GM10248 (cell line): ENCODE measurements at regions not wholly inside any gene's neighbourhood (a gene's known extent, or its start where the extent isn't known, plus 50 kb on each side); places are given as distances from the start of the nearest gene placed in this dataset.

Source experiments
- CTCF ChIA-PET: fragments of 300-600 bp; sonication (Branson Sonifier 250); formaldehyde crosslinking; extraction: SDS; loops from one replicate; lab custom pipeline; 2021; ENCODE audit warnings: antibody characterized with exemption; lab: Yijun Ruan, JAX
- POLR2A ChIA-PET: fragments of 350-650 bp; sonication (Branson Sonifier 250); formaldehyde crosslinking; extraction: SDS; loops from one replicate; lab custom pipeline; 2020; ENCODE audit warnings: antibody characterized with exemption; lab: Yijun Ruan, JAX
- DNase-seq: peaks from one replicate; pipeline ENCODE4 v3.0.0; 2012; ENCODE audit errors: extremely low spot score
- CTCF ChIP-seq: IDR thresholded peaks from 2 replicates; pipeline ENCODE4 v1.5.1; 2012; ENCODE audit warnings: mild to moderate bottlenecking, low read depth; ENCODE audit errors: extremely low read depth, missing control alignments, control extremely low read depth

GRCh38 chr21:43323244-43324005, 103.5 kb downstream of the SIK1 start:
- ChIA-PET POLR2A (no interaction called here), CTCF (no interaction called here)
- no peak for TF ChIP-seq CTCF
- DNase-seq: no peak

- POLR2A ChIA-PET: no interaction called here
- CTCF ChIA-PET: no interaction called here
- DNase-seq: no peak
- no peak for TF ChIP-seq CTCF
These were observed 104.1 kb downstream of the SIK1 start for GRCh38 chr21:43322805-43323204.

GRCh38 chr21:43322311-43322710, 104.6 kb downstream of the SIK1 start:
- POLR2A ChIA-PET: no interaction called here
- no peak for DNase-seq
- CTCF ChIA-PET: no interaction called here
- no peak for TF ChIP-seq CTCF

- TF ChIP-seq CTCF: no peak
- DNase-seq: no peak
- ChIA-PET CTCF (interaction anchor here (1.6 kb wide), 1 partner anchor 12 kb away, joined by 3 read pairs; no protein-coding TSS in a partner anchor), POLR2A (no interaction called here)
These were observed 105.3 kb downstream of the SIK1 start for GRCh38 chr21:43321611-43322010.

GRCh38 chr21:43321111-43321510, 105.8 kb downstream of the SIK1 start:
- TF ChIP-seq CTCF: no peak
- POLR2A ChIA-PET: no interaction called here
- CTCF ChIA-PET: interaction anchor here (1.6 kb wide), 1 partner anchor 11 kb away, joined by 3 read pairs; no protein-coding TSS in a partner anchor
- DNase-seq: no peak

GRCh38 chr21:43320526-43320925, 106.4 kb downstream of the SIK1 start:
- ChIA-PET POLR2A (no interaction called here), CTCF (interaction anchor here (1.0 to 1.6 kb wide), 2 partner anchors 11 to 43 kb away, joined by 3 read pairs; no protein-coding TSS in a partner anchor)
- no peak for TF ChIP-seq CTCF
- DNase-seq: no peak
